ENCODE measurements at regions not wholly inside any gene's neighbourhood (a gene's known extent, or its start where the extent isn't known, plus 50 kb on each side); places are given as distances from the start of the nearest gene placed in this dataset.

GRCh38 chrY:18966001-18966400 is 192.5 kb upstream of the HSFY2 start:
- Histone ChIP-seq H3K9me3 (no peaks in the 10 kb centered on the region), H3K36me3 (no peaks in the 10 kb centered on the region), H3K27ac (no peak overlapping the region), H3K4me1 (no peaks in the 10 kb centered on the region), H3K4me3 (no peak overlapping the region), H3K27me3 (no peaks in the 10 kb centered on the region)
- ATAC-seq (no peak), DNase-seq (no peak), FAIRE-seq (no peak)
- intact Hi-C loops (cut with DNase I): no loop called here
- 100% methylated on average over 1 of the region's 1 CpG; no CpG with 5 or more reads in 1 of the 2 donors for WGBS, 2 donors
- no peak for TF ChIP-seq CTCF (IDR thresholded peaks at IDR 0.05)

DNA sequence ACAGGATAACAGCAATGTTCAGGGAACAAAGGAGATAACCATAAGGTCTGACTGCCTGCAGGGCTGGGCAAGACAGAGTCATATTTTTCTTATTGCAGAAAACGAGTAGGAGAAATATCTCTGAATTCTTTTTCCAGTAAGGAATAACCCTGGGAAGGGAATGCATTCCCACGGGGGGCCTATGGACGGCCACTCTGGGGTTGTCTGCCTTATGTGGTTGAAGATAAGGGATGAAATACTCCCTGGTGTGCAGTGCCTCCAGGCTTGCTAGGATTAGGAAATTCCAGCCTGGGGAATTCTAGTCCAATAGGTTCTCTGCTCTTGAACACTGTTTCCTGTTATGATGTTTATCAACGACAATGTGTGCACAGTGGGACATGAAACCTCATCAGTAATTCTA is 185.3 kb upstream of the HSFY2 start:
- no peak for DNase-seq
- no peak for TF ChIP-seq CTCF (IDR thresholded peaks at IDR 0.05)
- no peaks in the 10 kb centered on the region for H3K4me1 ChIP-seq
- ATAC-seq: no peak
- 74% methylated on average over 4 of the region's 4 CpGs; no CpG with 5 or more reads in 1 of the 2 donors for WGBS, 2 donors
- no peak for FAIRE-seq
- H3K36me3 ChIP-seq: no peaks in the 10 kb centered on the region
- H3K27ac ChIP-seq: no peak overlapping the region
- H3K27me3 ChIP-seq: no peaks in the 10 kb centered on the region
- H3K9me3 ChIP-seq: no peaks in the 10 kb centered on the region
- intact Hi-C loops (cut with DNase I): no loop called here
- H3K4me3 ChIP-seq: no peak overlapping the region

- Histone ChIP-seq H3K4me1 (no peaks in the 10 kb centered on the region), H3K4me3 (no peak overlapping the region), H3K36me3 (no peaks in the 10 kb centered on the region), H3K27ac (no peak overlapping the region), H3K9me3 (no peaks in the 10 kb centered on the region), H3K27me3 (no peaks in the 10 kb centered on the region)
- WGBS, 2 donors: 33% methylated on average over 7 of the region's 7 CpGs; no CpG with 5 or more reads in 1 of the 2 donors
- FAIRE-seq (no peak), ATAC-seq (no peak), DNase-seq (no peak)
- intact Hi-C loops (cut with DNase I): no loop called here
- no peak for TF ChIP-seq CTCF (IDR thresholded peaks at IDR 0.05)
Measured at GRCh38 chrY:18951657-18952435, 178.3 kb upstream of the HSFY2 start.

- no peaks in the 10 kb centered on the region for H3K27me3 ChIP-seq
- 81% methylated on average over 5 of the region's 5 CpGs; no CpG with 5 or more reads in 1 of the 2 donors for WGBS, 2 donors
- intact Hi-C loops (cut with DNase I): no loop called here
- no peak for TF ChIP-seq CTCF (IDR thresholded peaks at IDR 0.05)
- H3K4me1 ChIP-seq: no peaks in the 10 kb centered on the region
- no peak overlapping the region for H3K4me3 ChIP-seq
- FAIRE-seq: no peak
- H3K9me3 ChIP-seq: no peaks in the 10 kb centered on the region
- no peak overlapping the region for H3K27ac ChIP-seq
- no peak for ATAC-seq
- no peak for DNase-seq
- H3K36me3 ChIP-seq: no peaks in the 10 kb centered on the region
Measured at GRCh38 chrY:18951019-18951418, 177.5 kb upstream of the HSFY2 start.

GRCh38 chrY:18936831-18937230 is 163.3 kb upstream of the HSFY2 start:
- no peak for TF ChIP-seq CTCF (IDR thresholded peaks at IDR 0.05)
- DNase-seq (no peak), FAIRE-seq (no peak), ATAC-seq (no peak)
- intact Hi-C loops (cut with DNase I): no loop called here
- Histone ChIP-seq H3K4me3 (no peak overlapping the region), H3K27me3 (no peaks in the 10 kb centered on the region), H3K4me1 (no peaks in the 10 kb centered on the region), H3K9me3 (no peaks in the 10 kb centered on the region), H3K36me3 (no peaks in the 10 kb centered on the region), H3K27ac (no peak overlapping the region)

All from pancreas (tissue), 10 donors.